HepG2 (cell line): ENCODE measurements at regions not wholly inside any gene's neighbourhood (a gene's known extent, or its start where the extent isn't known, plus 50 kb on each side); places are given as distances from the start of the nearest gene placed in this dataset.
"Not testable (repeated sequence)": the region's sequence is repeated elsewhere in the genome, so short reads cannot be mapped to it uniquely, and the experiment has no call there.

Experiments
- BHLHE40 ChIP-seq: IDR thresholded peaks from 2 replicates; pipeline ENCODE4 v1.6.1; 2011; ENCODE audit warnings: low read length, improper control_type of control experiment
- ESRRA ChIP-seq: sonication (generic); formaldehyde crosslinking; IDR thresholded peaks from 2 replicates; pipeline ENCODE4 v1.5.1; 2020; ENCODE audit warnings: mild to moderate bottlenecking, low read depth, missing genetic modification reagents
- POLR2A ChIP-seq, 2 experiments: IDR thresholded peaks; 2 replicates each; pipeline ENCODE4 v1.6.1; 2011; ENCODE audit warnings: low read depth in 2 of 2, low read length in 2 of 2, mild to moderate bottlenecking in 1 of 2, moderate library complexity in 1 of 2; ENCODE audit not compliant: insufficient read depth in 1 of 2
- SIX1 ChIP-seq: sonication (generic); formaldehyde crosslinking; IDR thresholded peaks from 2 replicates; pipeline ENCODE4 v1.4.0; 2020; ENCODE audit warnings: missing genetic modification reagents, borderline replicate concordance
- SKI ChIP-seq: fragments of 450-650 bp; IDR thresholded peaks from one replicate; pipeline ENCODE4 v1.6.1; 2018; ENCODE audit warnings: mild to moderate bottlenecking; ENCODE audit not compliant: partially characterized antibody
- SNRNP70 ChIP-seq: fragments of 200-400 bp; formaldehyde crosslinking; IDR thresholded peaks from 2 replicates; pipeline ENCODE4 v1.6.1; 2017; ENCODE audit warnings: mild to moderate bottlenecking, low read depth, low read length, moderate library complexity
- ZFP90 ChIP-seq: sonication (generic); formaldehyde crosslinking; IDR thresholded peaks from 2 replicates; pipeline ENCODE4 v1.8.0; 2022; ENCODE audit warnings: missing genetic modification reagents, mild to moderate bottlenecking, inconsistent platforms, borderline replicate concordance
- ZNF547 ChIP-seq: sonication (generic); formaldehyde crosslinking; IDR thresholded peaks from 2 replicates; pipeline ENCODE4 v1.5.1; 2020; ENCODE audit warnings: mild to moderate bottlenecking, missing genetic modification reagents
- ZNF564 ChIP-seq: sonication (generic); formaldehyde crosslinking; IDR thresholded peaks from 2 replicates; pipeline ENCODE4 v1.8.1; 2023; ENCODE audit warnings: mild to moderate bottlenecking, missing genetic modification reagents
- TF ChIP-seq, protein P1 (sequence below): sonication (generic); formaldehyde crosslinking; IDR thresholded peaks from 2 replicates; pipeline ENCODE4 v1.5.0; 2020; ENCODE audit warnings: mild to moderate bottlenecking, missing genetic modification reagents, moderate library complexity
- TF ChIP-seq, protein P2 (sequence below), 2 experiments: IDR thresholded peaks; 2 replicates each; pipeline ENCODE4 v1.6.1; 2011 to 2012; ENCODE audit warnings: low read length in 2 of 2, borderline replicate concordance in 1 of 2, low read depth in 1 of 2, mild to moderate bottlenecking in 1 of 2, moderate library complexity in 1 of 2
- TF ChIP-seq, protein P3 (sequence below): IDR thresholded peaks from 2 replicates; pipeline ENCODE4 v1.6.1; 2012; ENCODE audit warnings: low read depth, low read length, improper control_type of control experiment

GRCh38 chr9:67708109-67708508, 150.6 kb upstream of the ANKRD20A1 start:
- TF ChIP-seq ESRRA (CRISPR knock-in tag); SIX1 (CRISPR knock-in tag); BHLHE40; SNRNP70; POLR2A (IDR thresholded peaks at IDR 0.05; ENCODE audit: insufficient read depth in 1 of 2, low read depth in 2 of 2, low read length in 2 of 2); ZNF547; ZFP90 (CRISPR knock-in tag); SKI; ZNF564: not testable (repeated sequence)
- TF ChIP-seq, protein P1, sequence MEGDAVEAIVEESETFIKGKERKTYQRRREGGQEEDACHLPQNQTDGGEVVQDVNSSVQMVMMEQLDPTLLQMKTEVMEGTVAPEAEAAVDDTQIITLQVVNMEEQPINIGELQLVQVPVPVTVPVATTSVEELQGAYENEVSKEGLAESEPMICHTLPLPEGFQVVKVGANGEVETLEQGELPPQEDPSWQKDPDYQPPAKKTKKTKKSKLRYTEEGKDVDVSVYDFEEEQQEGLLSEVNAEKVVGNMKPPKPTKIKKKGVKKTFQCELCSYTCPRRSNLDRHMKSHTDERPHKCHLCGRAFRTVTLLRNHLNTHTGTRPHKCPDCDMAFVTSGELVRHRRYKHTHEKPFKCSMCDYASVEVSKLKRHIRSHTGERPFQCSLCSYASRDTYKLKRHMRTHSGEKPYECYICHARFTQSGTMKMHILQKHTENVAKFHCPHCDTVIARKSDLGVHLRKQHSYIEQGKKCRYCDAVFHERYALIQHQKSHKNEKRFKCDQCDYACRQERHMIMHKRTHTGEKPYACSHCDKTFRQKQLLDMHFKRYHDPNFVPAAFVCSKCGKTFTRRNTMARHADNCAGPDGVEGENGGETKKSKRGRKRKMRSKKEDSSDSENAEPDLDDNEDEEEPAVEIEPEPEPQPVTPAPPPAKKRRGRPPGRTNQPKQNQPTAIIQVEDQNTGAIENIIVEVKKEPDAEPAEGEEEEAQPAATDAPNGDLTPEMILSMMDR (CRISPR knock-in tag) = not testable (repeated sequence)
- TF ChIP-seq, protein P2, sequence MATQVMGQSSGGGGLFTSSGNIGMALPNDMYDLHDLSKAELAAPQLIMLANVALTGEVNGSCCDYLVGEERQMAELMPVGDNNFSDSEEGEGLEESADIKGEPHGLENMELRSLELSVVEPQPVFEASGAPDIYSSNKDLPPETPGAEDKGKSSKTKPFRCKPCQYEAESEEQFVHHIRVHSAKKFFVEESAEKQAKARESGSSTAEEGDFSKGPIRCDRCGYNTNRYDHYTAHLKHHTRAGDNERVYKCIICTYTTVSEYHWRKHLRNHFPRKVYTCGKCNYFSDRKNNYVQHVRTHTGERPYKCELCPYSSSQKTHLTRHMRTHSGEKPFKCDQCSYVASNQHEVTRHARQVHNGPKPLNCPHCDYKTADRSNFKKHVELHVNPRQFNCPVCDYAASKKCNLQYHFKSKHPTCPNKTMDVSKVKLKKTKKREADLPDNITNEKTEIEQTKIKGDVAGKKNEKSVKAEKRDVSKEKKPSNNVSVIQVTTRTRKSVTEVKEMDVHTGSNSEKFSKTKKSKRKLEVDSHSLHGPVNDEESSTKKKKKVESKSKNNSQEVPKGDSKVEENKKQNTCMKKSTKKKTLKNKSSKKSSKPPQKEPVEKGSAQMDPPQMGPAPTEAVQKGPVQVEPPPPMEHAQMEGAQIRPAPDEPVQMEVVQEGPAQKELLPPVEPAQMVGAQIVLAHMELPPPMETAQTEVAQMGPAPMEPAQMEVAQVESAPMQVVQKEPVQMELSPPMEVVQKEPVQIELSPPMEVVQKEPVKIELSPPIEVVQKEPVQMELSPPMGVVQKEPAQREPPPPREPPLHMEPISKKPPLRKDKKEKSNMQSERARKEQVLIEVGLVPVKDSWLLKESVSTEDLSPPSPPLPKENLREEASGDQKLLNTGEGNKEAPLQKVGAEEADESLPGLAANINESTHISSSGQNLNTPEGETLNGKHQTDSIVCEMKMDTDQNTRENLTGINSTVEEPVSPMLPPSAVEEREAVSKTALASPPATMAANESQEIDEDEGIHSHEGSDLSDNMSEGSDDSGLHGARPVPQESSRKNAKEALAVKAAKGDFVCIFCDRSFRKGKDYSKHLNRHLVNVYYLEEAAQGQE (IDR thresholded peaks at IDR 0.05; ENCODE audit: borderline replicate concordance in 1 of 2, low read depth in 1 of 2, low read length in 2 of 2) = not testable (repeated sequence)
- TF ChIP-seq, protein P3, sequence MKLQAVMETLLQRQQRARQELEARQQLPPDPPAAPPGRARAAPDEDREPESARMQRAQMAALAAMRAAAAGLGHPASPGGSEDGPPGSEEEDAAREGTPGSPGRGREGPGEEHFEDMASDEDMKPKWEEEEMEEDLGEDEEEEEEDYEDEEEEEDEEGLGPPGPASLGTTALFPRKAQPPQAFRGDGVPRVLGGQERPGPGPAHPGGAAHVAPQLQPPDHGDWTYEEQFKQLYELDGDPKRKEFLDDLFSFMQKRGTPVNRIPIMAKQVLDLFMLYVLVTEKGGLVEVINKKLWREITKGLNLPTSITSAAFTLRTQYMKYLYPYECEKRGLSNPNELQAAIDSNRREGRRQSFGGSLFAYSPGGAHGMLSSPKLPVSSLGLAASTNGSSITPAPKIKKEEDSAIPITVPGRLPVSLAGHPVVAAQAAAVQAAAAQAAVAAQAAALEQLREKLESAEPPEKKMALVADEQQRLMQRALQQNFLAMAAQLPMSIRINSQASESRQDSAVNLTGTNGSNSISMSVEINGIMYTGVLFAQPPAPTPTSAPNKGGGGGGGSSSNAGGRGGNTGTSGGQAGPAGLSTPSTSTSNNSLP = not testable (repeated sequence)
